Activated CD4-positive, alpha-beta memory T cell treated with anti-CD3 and anti-CD28 coated beads, Interleukin-2, amount 10 ng/mL, durations not matched to agents 7 days and 5 days (primary cell): ENCODE measurements at regions not wholly inside any gene's neighbourhood (a gene's known extent, or its start where the extent isn't known, plus 50 kb on each side); places are given as distances from the start of the nearest gene placed in this dataset.
"Not testable (repeated sequence)": the region's sequence is repeated elsewhere in the genome, so short reads cannot be mapped to it uniquely, and the experiment has no call there.

Experiments used
- CTCF ChIA-PET: fragments of 350-600 bp; sonication (Branson Sonifier 250); formaldehyde crosslinking; loops from one replicate; lab custom pipeline; 2021; ENCODE audit warnings: antibody characterized with exemption, inconsistent platforms; lab: Charles Lee
- POLR2A ChIA-PET: fragments of 350-600 bp; sonication (Branson Sonifier 250); formaldehyde crosslinking; loops from one replicate; lab custom pipeline; 2021; ENCODE audit warnings: antibody characterized with exemption; lab: Charles Lee
- DNase-seq: peaks from one replicate; pipeline ENCODE4 v3.0.0-alpha.2; 2020
- H3K27ac Mint-ChIP-seq: one replicate; pipeline ENCODE4 v1.8.0; 2021; ENCODE audit warnings: mild to moderate bottlenecking, mixed read lengths
- H3K27me3 Mint-ChIP-seq: one replicate; pipeline ENCODE4 v1.8.0; 2021; ENCODE audit warnings: mixed read lengths
- H3K36me3 Mint-ChIP-seq: one replicate; pipeline ENCODE4 v1.8.0; 2021; ENCODE audit warnings: low read depth, mixed read lengths
- H3K4me1 Mint-ChIP-seq: one replicate; pipeline ENCODE4 v1.8.0; 2021; ENCODE audit warnings: mixed read lengths
- H3K4me3 Mint-ChIP-seq: one replicate; pipeline ENCODE4 v1.8.0; 2021; ENCODE audit warnings: mild to moderate bottlenecking, mixed read lengths
- H3K9me3 Mint-ChIP-seq: one replicate; pipeline ENCODE4 v1.8.0; 2021; ENCODE audit warnings: mixed read lengths

GRCh38 chr3:104069114-104069513 is 1297.6 kb upstream of the ALCAM start:
- DNase-seq = no peak
- no peak overlapping the region for H3K27ac Mint-ChIP-seq
- no peaks in the 10 kb centered on the region for H3K4me1 Mint-ChIP-seq
- no peak overlapping the region for H3K4me3 Mint-ChIP-seq
- H3K9me3 Mint-ChIP-seq = peaks cover 2% of the 10 kb centered on the region
- H3K27me3 Mint-ChIP-seq = no peaks in the 10 kb centered on the region
- POLR2A ChIA-PET = no interaction called here
- CTCF ChIA-PET = no interaction called here
- no peaks in the 10 kb centered on the region for H3K36me3 Mint-ChIP-seq

GRCh38 chr3:104070906-104071305 is 1295.8 kb upstream of the ALCAM start:
- DNase-seq = no peak
- ChIA-PET CTCF (no interaction called here), POLR2A (no interaction called here)
- Mint-ChIP-seq H3K27me3 (no peaks in the 10 kb centered on the region), H3K9me3 (peaks cover 2% of the 10 kb centered on the region), H3K36me3 (no peaks in the 10 kb centered on the region), H3K4me1 (no peaks in the 10 kb centered on the region), H3K27ac (no peak overlapping the region), H3K4me3 (no peak overlapping the region)

- Mint-ChIP-seq H3K4me3 (no peak overlapping the region), H3K36me3 (no peaks in the 10 kb centered on the region), H3K4me1 (no peaks in the 10 kb centered on the region), H3K27ac (no peak overlapping the region), H3K27me3 (no peaks in the 10 kb centered on the region), H3K9me3 (peaks cover 3% of the 10 kb centered on the region)
- no peak for DNase-seq
- POLR2A ChIA-PET = no interaction called here
- CTCF ChIA-PET = interaction anchor here (1.2 kb wide), 1 partner anchor 44 kb away, joined by 3 read pairs; no protein-coding TSS in a partner anchor
Observed at GRCh38 chr3:104080088-104080626, 1286.6 kb upstream of the ALCAM start.

GRCh38 chr3:104088738-104089137 is 1278.0 kb upstream of the ALCAM start:
- Mint-ChIP-seq H3K27ac (no peak overlapping the region), H3K27me3 (no peaks in the 10 kb centered on the region), H3K36me3 (no peaks in the 10 kb centered on the region), H3K9me3 (peaks cover 3% of the 10 kb centered on the region), H3K4me1 (no peaks in the 10 kb centered on the region), H3K4me3 (no peak overlapping the region)
- no peak for DNase-seq
- ChIA-PET POLR2A (no interaction called here), CTCF (no interaction called here)

- H3K27ac Mint-ChIP-seq, CTCF ChIA-PET, H3K27me3 Mint-ChIP-seq, H3K36me3 Mint-ChIP-seq, H3K9me3 Mint-ChIP-seq, H3K4me3 Mint-ChIP-seq, POLR2A ChIA-PET, DNase-seq, H3K4me1 Mint-ChIP-seq: not testable (repeated sequence)
Observed at GRCh38 chr3:104089987-104090386, 1276.7 kb upstream of the ALCAM start.

- ChIA-PET CTCF (interaction anchor here (2.1 kb wide), 1 partner anchor 8 kb away, joined by 6 read pairs; no protein-coding TSS in a partner anchor), POLR2A (no interaction called here)
- no peak for DNase-seq
- H3K27me3 Mint-ChIP-seq = no peaks in the 10 kb centered on the region
- no peak overlapping the region for H3K4me3 Mint-ChIP-seq
- no peaks in the 10 kb centered on the region for H3K9me3 Mint-ChIP-seq
- H3K36me3 Mint-ChIP-seq = no peaks in the 10 kb centered on the region
- no peaks in the 10 kb centered on the region for H3K4me1 Mint-ChIP-seq
- H3K27ac Mint-ChIP-seq = no peak overlapping the region
Observed at GRCh38 chr3:104101736-104102135, 1265.0 kb upstream of the ALCAM start.

GRCh38 chr3:104102386-104102785 is 1264.3 kb upstream of the ALCAM start:
- Mint-ChIP-seq H3K36me3 (no peaks in the 10 kb centered on the region), H3K9me3 (no peaks in the 10 kb centered on the region), H3K27ac (no peak overlapping the region), H3K4me1 (no peaks in the 10 kb centered on the region), H3K4me3 (no peak overlapping the region), H3K27me3 (no peaks in the 10 kb centered on the region)
- DNase-seq = no peak
- CTCF ChIA-PET = interaction anchor here (2.1 kb wide), 1 partner anchor 9 kb away, joined by 6 read pairs; no protein-coding TSS in a partner anchor
- POLR2A ChIA-PET = no interaction called here

- CTCF ChIA-PET = no interaction called here
- Mint-ChIP-seq H3K4me1 (no peaks in the 10 kb centered on the region), H3K4me3 (no peak overlapping the region), H3K36me3 (no peaks in the 10 kb centered on the region), H3K27ac (no peak overlapping the region), H3K27me3 (no peaks in the 10 kb centered on the region), H3K9me3 (no peaks in the 10 kb centered on the region)
- no peak for DNase-seq
- POLR2A ChIA-PET = no interaction called here
Observed at GRCh38 chr3:104106276-104106675, 1260.4 kb upstream of the ALCAM start.

GRCh38 chr3:104108522-104108921 is 1258.2 kb upstream of the ALCAM start:
- no peak overlapping the region for H3K27ac Mint-ChIP-seq
- DNase-seq = no peak
- ChIA-PET CTCF (no interaction called here), POLR2A (no interaction called here)
- no peaks in the 10 kb centered on the region for H3K27me3 Mint-ChIP-seq
- no peaks in the 10 kb centered on the region for H3K9me3 Mint-ChIP-seq
- H3K4me1 Mint-ChIP-seq = no peaks in the 10 kb centered on the region
- H3K4me3 Mint-ChIP-seq = no peak overlapping the region
- no peaks in the 10 kb centered on the region for H3K36me3 Mint-ChIP-seq

GRCh38 chr3:104126463-104126862 is 1240.2 kb upstream of the ALCAM start:
- DNase-seq = no peak
- H3K36me3 Mint-ChIP-seq = no peaks in the 10 kb centered on the region
- ChIA-PET POLR2A (no interaction called here), CTCF (no interaction called here)
- no peaks in the 10 kb centered on the region for H3K4me1 Mint-ChIP-seq
- no peak overlapping the region for H3K4me3 Mint-ChIP-seq
- no peaks in the 10 kb centered on the region for H3K27me3 Mint-ChIP-seq
- no peak overlapping the region for H3K27ac Mint-ChIP-seq
- peaks cover 2% of the 10 kb centered on the region for H3K9me3 Mint-ChIP-seq

- no peaks in the 10 kb centered on the region for H3K4me1 Mint-ChIP-seq
- POLR2A ChIA-PET = no interaction called here
Observed at GRCh38 chr3:104126864-104127553, 1239.7 kb upstream of the ALCAM start.

GRCh38 chr3:104127830-104128229 is 1238.9 kb upstream of the ALCAM start:
- no peak overlapping the region for H3K27ac Mint-ChIP-seq
- POLR2A ChIA-PET = no interaction called here
- no peaks in the 10 kb centered on the region for H3K36me3 Mint-ChIP-seq
- CTCF ChIA-PET = no interaction called here
- peaks cover 2% of the 10 kb centered on the region for H3K9me3 Mint-ChIP-seq
- no peak for DNase-seq
- H3K4me1 Mint-ChIP-seq = no peaks in the 10 kb centered on the region
- no peak overlapping the region for H3K4me3 Mint-ChIP-seq
- no peaks in the 10 kb centered on the region for H3K27me3 Mint-ChIP-seq

More at GRCh38 chr3:104126864-104127553, 1239.7 kb upstream of the ALCAM start:
- H3K36me3 Mint-ChIP-seq = no peaks in the 10 kb centered on the region
- H3K9me3 Mint-ChIP-seq = peaks cover 2% of the 10 kb centered on the region
- H3K4me3 Mint-ChIP-seq = no peak overlapping the region
- H3K27ac Mint-ChIP-seq = no peak overlapping the region
- CTCF ChIA-PET = no interaction called here
- H3K27me3 Mint-ChIP-seq = no peaks in the 10 kb centered on the region
- DNase-seq = no peak

GRCh38 chr3:104132566-104133403 is 1233.9 kb upstream of the ALCAM start:
- Mint-ChIP-seq H3K27ac (no peak overlapping the region), H3K27me3 (no peaks in the 10 kb centered on the region), H3K4me3 (no peak overlapping the region), H3K9me3 (peaks cover 2% of the 10 kb centered on the region), H3K36me3 (no peaks in the 10 kb centered on the region), H3K4me1 (no peaks in the 10 kb centered on the region)
- POLR2A ChIA-PET = no interaction called here
- CTCF ChIA-PET = no interaction called here
- no peak for DNase-seq
